Tibial nerve (tissue), 4 donors: ENCODE measurements at regions not wholly inside any gene's neighbourhood (a gene's known extent, or its start where the extent isn't known, plus 50 kb on each side); places are given as distances from the start of the nearest gene placed in this dataset.

Experiments used
- DNase-seq, 2 donors: peaks; one replicate each; pipeline ENCODE4 v3.0.0-alpha.2; 2019; ENCODE audit warnings: low spot score in 2 of 2
- H3K27ac ChIP-seq, 4 donors: fragments of 200-600 bp; sonication (generic) in 3 of 4; one replicate each; pipeline ENCODE4 v1.5.1; 2017 to 2019; ENCODE audit warnings: mild to moderate bottlenecking in 1 of 4
- H3K27me3 ChIP-seq, 2 donors: fragments of 200-600 bp; sonication (generic) in 1 of 2; one replicate each; pipeline versions ENCODE4 v1.5.1 to v1.6.0; 2017 to 2019
- H3K36me3 ChIP-seq, 3 donors: fragments of 200-600 bp; sonication (generic); one replicate each; pipeline ENCODE4 v1.5.1; 2018 to 2019
- H3K4me1 ChIP-seq, 4 donors: fragments of 200-600 bp; sonication (generic) in 3 of 4; one replicate each; pipeline ENCODE4 v1.5.1; 2017 to 2019
- H3K4me3 ChIP-seq, 4 donors: fragments of 200-600 bp; sonication (generic) in 3 of 4; one replicate each; pipeline ENCODE4 v1.5.1; 2017 to 2019; ENCODE audit warnings: mild to moderate bottlenecking in 1 of 4, moderate library complexity in 1 of 4
- H3K9me3 ChIP-seq, 4 donors: fragments of 200-600 bp; sonication (generic) in 3 of 4; one replicate each; pipeline ENCODE4 v1.5.1; 2017 to 2019
- EP300 ChIP-seq, 2 donors: sonication (generic); formaldehyde crosslinking; IDR thresholded peaks; one replicate each; pipeline ENCODE4 v1.6.1; 2017; ENCODE audit warnings: antibody characterized with exemption in 2 of 2, mild to moderate bottlenecking in 1 of 2
- POLR2A ChIP-seq, 2 donors: fragments of 450-650 bp; IDR thresholded peaks; one replicate each; pipeline ENCODE4 v1.6.1; 2017; ENCODE audit warnings: antibody characterized with exemption in 2 of 2, mild to moderate bottlenecking in 2 of 2, moderate library complexity in 2 of 2
- WGBS, 2 donors: methylation state at CpG; one replicate each; pipeline ENCODE4 v1.1.5; 2018; 5-methylcytosine and 5-hydroxymethylcytosine counted together
- TF ChIP-seq, protein P1 (sequence below), 5 experiments: fragments of 200-600 bp in 3 of 5; fragments of 450-650 bp in 2 of 5; sonication (generic) in 3 of 5; IDR thresholded peaks; one replicate each; pipeline ENCODE4 v1.5.1; 2016 to 2019; ENCODE audit warnings: antibody characterized with exemption in 5 of 5, mild to moderate bottlenecking in 3 of 5, moderate library complexity in 2 of 5

GRCh38 chr14:31933716-31934115 is 143.4 kb upstream of the ARHGAP5 start:
- no peaks in the 10 kb centered on the region for H3K9me3 ChIP-seq
- WGBS, 2 donors = 73 to 75% methylated on average over 3 of the region's 3 CpGs
- no peak for DNase-seq
- peaks cover 0 to 6% (median 0%) of the 10 kb centered on the region in 4 donors for H3K4me1 ChIP-seq
- H3K27ac ChIP-seq = no peak overlapping the region
- TF ChIP-seq, protein P1, sequence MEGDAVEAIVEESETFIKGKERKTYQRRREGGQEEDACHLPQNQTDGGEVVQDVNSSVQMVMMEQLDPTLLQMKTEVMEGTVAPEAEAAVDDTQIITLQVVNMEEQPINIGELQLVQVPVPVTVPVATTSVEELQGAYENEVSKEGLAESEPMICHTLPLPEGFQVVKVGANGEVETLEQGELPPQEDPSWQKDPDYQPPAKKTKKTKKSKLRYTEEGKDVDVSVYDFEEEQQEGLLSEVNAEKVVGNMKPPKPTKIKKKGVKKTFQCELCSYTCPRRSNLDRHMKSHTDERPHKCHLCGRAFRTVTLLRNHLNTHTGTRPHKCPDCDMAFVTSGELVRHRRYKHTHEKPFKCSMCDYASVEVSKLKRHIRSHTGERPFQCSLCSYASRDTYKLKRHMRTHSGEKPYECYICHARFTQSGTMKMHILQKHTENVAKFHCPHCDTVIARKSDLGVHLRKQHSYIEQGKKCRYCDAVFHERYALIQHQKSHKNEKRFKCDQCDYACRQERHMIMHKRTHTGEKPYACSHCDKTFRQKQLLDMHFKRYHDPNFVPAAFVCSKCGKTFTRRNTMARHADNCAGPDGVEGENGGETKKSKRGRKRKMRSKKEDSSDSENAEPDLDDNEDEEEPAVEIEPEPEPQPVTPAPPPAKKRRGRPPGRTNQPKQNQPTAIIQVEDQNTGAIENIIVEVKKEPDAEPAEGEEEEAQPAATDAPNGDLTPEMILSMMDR (IDR thresholded peaks at IDR 0.05) = no peak
- TF ChIP-seq POLR2A (IDR thresholded peaks at IDR 0.05) = no peak
- TF ChIP-seq EP300 (IDR thresholded peaks at IDR 0.05) = no peak
- no peak overlapping the region for H3K4me3 ChIP-seq
- no peaks in the 10 kb centered on the region for H3K27me3 ChIP-seq
- no peaks in the 10 kb centered on the region for H3K36me3 ChIP-seq

DNA sequence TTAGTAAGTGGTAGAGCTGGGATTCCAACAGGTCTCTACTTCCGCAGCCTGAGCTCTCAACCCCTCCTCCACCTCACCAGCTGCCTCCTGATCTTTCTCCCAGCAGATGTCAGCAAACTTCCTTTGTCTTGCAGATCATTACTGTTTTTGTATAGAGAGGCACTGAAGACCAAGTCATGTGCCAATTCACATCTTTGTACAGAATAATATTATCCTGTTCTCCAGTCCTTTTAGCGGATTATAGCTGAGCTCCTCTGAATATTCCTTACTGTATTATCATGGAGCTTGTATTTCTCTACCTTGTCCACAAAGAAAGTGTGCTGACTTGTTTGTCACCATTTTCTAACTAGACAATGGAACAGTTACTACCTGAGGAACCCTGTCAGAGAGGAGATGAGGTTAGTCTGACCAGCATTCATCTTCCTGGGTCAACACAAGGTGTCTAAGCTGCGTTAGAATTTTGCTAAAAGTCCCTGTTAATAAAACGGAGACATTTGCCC is 142.3 kb upstream of the ARHGAP5 start:
- Histone ChIP-seq H3K4me1 (peaks cover 0 to 6% (median 0%) of the 10 kb centered on the region in 4 donors), H3K27me3 (no peaks in the 10 kb centered on the region), H3K36me3 (no peaks in the 10 kb centered on the region), H3K9me3 (no peaks in the 10 kb centered on the region), H3K27ac (no peak overlapping the region), H3K4me3 (no peak overlapping the region)
- peak in 1 of 2 donors; percentile 26 for TF ChIP-seq EP300 (IDR thresholded peaks at IDR 0.05)
- TF ChIP-seq, protein P1 (IDR thresholded peaks at IDR 0.05) = peak; percentile 12 to 59 (median 30)
- TF ChIP-seq POLR2A (IDR thresholded peaks at IDR 0.05) = no peak
- peak in 1 of 2 donors; percentile 58 for DNase-seq
- WGBS, 2 donors = 50% methylated on average over 4 of the region's 4 CpGs

GRCh38 chr14:31935391-31935790 is 141.7 kb upstream of the ARHGAP5 start:
- 65 to 74% methylated on average over 3 of the region's 3 CpGs for WGBS, 2 donors
- H3K4me3 ChIP-seq = no peak overlapping the region
- no peaks in the 10 kb centered on the region for H3K36me3 ChIP-seq
- H3K9me3 ChIP-seq = no peaks in the 10 kb centered on the region
- DNase-seq = no peak
- TF ChIP-seq EP300 (IDR thresholded peaks at IDR 0.05) = no peak
- TF ChIP-seq POLR2A (IDR thresholded peaks at IDR 0.05) = no peak
- TF ChIP-seq, protein P1 (IDR thresholded peaks at IDR 0.05) = no peak
- peaks cover 0 to 6% (median 0%) of the 10 kb centered on the region in 4 donors for H3K4me1 ChIP-seq
- no peak overlapping the region for H3K27ac ChIP-seq
- H3K27me3 ChIP-seq = no peaks in the 10 kb centered on the region

DNA sequence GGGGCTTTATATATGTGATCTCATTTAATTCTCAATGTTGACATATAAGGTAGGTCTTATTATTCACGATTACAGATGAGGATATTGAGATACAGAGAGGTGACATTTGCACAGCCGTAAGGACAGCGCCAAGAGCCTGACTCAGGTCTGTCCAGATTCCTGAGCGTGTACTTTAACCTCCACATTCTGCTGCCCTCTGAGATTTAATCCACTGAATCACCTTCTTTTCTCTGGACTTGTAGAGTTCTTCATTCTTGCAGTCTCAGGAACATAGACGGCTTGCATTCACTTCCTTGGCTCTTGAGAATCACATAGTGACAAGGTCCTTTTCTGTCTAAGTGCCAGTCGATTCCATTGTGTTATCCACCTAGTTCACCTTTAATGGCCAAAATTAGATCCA is 141.0 kb upstream of the ARHGAP5 start:
- no peak overlapping the region for H3K4me3 ChIP-seq
- H3K36me3 ChIP-seq = no peaks in the 10 kb centered on the region
- no peaks in the 10 kb centered on the region for H3K9me3 ChIP-seq
- peaks cover 0 to 6% (median 0%) of the 10 kb centered on the region in 4 donors for H3K4me1 ChIP-seq
- H3K27me3 ChIP-seq = no peaks in the 10 kb centered on the region
- no peak for DNase-seq
- TF ChIP-seq EP300 (IDR thresholded peaks at IDR 0.05) = no peak
- TF ChIP-seq, protein P1 (IDR thresholded peaks at IDR 0.05) = no peak
- no peak overlapping the region for H3K27ac ChIP-seq
- 82 to 87% methylated on average over 6 of the region's 6 CpGs for WGBS, 2 donors

- WGBS, 2 donors = 53 to 60% methylated on average over 3 of the region's 3 CpGs
- H3K4me3 ChIP-seq = no peak overlapping the region
- peak in 1 of 2 donors; percentile 46 for DNase-seq
Observed at GRCh38 chr14:31937730-31938346, 139.3 kb upstream of the ARHGAP5 start.

More at GRCh38 chr14:31937730-31938346, 139.3 kb upstream of the ARHGAP5 start:
- no peak overlapping the region for H3K27ac ChIP-seq
- H3K9me3 ChIP-seq = no peaks in the 10 kb centered on the region
- peak in 1 of 2 donors; percentile 60 for TF ChIP-seq EP300 (IDR thresholded peaks at IDR 0.05)
- TF ChIP-seq, protein P1 (IDR thresholded peaks at IDR 0.05) = no peak
- no peaks in the 10 kb centered on the region for H3K27me3 ChIP-seq
- H3K4me1 ChIP-seq = peaks cover 0 to 6% (median 0%) of the 10 kb centered on the region in 4 donors
- no peaks in the 10 kb centered on the region for H3K36me3 ChIP-seq
